ENCODE measurements at regions not wholly inside any gene's neighbourhood (a gene's known extent, or its start where the extent isn't known, plus 50 kb on each side); places are given as distances from the start of the nearest gene placed in this dataset.

- Histone ChIP-seq H3K4me3 (no peak overlapping the region), H3K9me3 (no peaks in the 10 kb centered on the region), H3K27ac (no peak overlapping the region), H3K36me3 (no peaks in the 10 kb centered on the region), H3K27me3 (no peaks in the 10 kb centered on the region), H3K4me1 (no peaks in the 10 kb centered on the region)
- no peak for TF ChIP-seq CTCF (IDR thresholded peaks at IDR 0.05)
- no peak for TF ChIP-seq POLR2A (IDR thresholded peaks at IDR 0.05)
- no peak for TF ChIP-seq EP300 (IDR thresholded peaks at IDR 0.05)
- TF ChIP-seq POLR2AphosphoS5 (IDR thresholded peaks at IDR 0.05) = no peak
- DNase-seq = no peak
- WGBS, 5 donors = 71 to 79% (median 74%) methylated on average over 2 of the region's 2 CpGs
- intact Hi-C loops (cut with DNase I; ENCODE audit: low total_unique reads) = no loop called here
Observed at GRCh38 chr7:13829231-13829630, 160.2 kb downstream of the ETV1 start.

DNA sequence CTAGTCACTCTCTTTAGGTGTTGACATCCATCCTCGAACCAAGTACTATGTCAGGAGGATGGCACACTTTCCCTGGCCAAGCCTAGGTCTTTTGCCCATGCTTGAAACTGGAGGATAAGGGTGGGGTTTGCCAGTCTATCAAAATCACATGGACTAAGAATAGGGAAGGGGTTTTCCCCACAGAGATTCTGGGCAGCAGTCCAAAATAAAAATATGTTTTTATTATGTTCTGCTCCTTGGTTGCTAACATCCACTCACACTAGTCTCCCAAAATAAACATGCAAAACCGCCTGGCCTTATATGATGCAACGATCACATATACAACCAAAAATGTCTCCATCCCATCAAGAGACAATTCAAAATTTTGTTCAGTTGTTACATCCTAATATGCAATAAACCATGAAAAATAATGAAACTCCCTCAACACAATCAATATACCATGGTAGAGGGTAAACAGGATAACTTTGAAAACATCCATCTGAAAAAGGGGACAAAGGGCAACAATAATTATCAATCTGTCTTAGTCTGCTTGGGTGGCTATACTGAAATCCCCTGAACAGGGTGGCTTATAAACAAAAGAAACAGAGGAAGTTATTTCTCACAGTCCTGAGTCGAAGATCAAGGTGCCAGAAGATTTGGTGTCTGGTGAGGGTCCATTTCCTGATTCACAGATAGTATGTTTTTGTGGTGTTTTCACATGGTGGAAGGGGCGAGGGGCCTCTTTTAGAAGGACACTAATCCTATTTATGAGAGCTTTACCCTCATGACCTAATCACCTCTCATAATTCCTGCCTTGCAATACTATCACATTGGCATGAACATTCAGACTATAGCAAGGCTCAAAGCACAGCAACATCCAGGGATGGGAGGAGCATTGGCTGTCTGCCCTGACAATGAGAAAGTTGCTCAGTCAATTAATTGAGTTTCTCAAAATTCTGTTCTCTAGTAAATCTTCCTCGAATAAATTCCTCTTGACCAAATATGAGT, 159.3 kb downstream of the ETV1 start:
- TF ChIP-seq POLR2AphosphoS5 (IDR thresholded peaks at IDR 0.05) = no peak
- no peak for TF ChIP-seq EP300 (IDR thresholded peaks at IDR 0.05)
- TF ChIP-seq CTCF (IDR thresholded peaks at IDR 0.05) = no peak
- TF ChIP-seq POLR2A (IDR thresholded peaks at IDR 0.05) = no peak
- H3K36me3 ChIP-seq = no peaks in the 10 kb centered on the region
- WGBS, 5 donors = 43 to 62% (median 58%) methylated on average over 6 of the region's 6 CpGs
- no peaks in the 10 kb centered on the region for H3K4me1 ChIP-seq
- H3K4me3 ChIP-seq = no peak overlapping the region
- intact Hi-C loops (cut with DNase I; ENCODE audit: low total_unique reads) = no loop called here
- DNase-seq = peak in 1 of 2 donors; percentile 60
- no peak overlapping the region for H3K27ac ChIP-seq
- H3K9me3 ChIP-seq = no peaks in the 10 kb centered on the region
- no peaks in the 10 kb centered on the region for H3K27me3 ChIP-seq

DNA sequence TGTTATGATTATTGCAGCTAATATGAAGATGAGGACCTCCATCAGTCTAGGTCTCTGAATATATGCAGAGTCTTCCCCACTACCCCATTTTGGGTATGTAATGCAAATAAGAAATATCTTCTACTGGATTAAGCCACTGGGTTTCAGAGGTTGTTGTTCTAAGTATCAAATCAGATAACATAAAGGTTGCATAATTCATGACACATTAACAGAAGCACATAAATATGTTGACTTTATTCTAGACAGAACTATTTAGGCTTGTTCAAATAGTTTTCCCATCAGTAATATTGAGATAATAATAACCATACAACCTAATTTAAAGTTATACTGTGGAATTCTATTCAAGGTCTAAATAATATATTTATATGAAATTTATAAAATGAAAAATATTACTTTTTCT, 157.1 kb downstream of the ETV1 start:
- H3K4me1 ChIP-seq = no peaks in the 10 kb centered on the region
- no peak overlapping the region for H3K27ac ChIP-seq
- TF ChIP-seq POLR2A (IDR thresholded peaks at IDR 0.05) (no peak), EP300 (IDR thresholded peaks at IDR 0.05) (no peak), POLR2AphosphoS5 (IDR thresholded peaks at IDR 0.05) (no peak), CTCF (IDR thresholded peaks at IDR 0.05) (no peak)
- no peak overlapping the region for H3K4me3 ChIP-seq
- no peaks in the 10 kb centered on the region for H3K27me3 ChIP-seq
- intact Hi-C loops (cut with DNase I; ENCODE audit: low total_unique reads) = no loop called here
- no peak for DNase-seq
- no peaks in the 10 kb centered on the region for H3K9me3 ChIP-seq
- H3K36me3 ChIP-seq = no peaks in the 10 kb centered on the region

DNA sequence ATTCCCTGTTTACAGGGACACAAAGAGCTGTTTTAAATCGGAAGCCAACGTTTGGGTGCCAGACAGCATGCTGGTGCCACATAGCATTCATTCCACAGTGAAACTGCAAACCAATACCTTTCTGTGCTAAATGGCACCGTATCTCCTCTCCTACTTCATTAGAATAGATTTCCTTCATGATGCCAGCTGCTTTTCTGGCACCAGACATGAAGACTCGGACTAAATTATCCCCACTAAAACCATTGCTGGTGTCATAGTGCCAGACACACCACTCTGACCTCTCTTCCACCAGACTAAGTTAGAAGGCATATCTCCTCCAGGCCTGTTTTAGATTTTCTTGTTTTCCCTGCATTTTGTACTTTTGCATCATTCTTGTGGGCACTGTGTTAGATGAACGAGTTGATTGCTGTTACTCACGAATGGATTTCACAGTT, 155.1 kb downstream of the ETV1 start:
- no peaks in the 10 kb centered on the region for H3K9me3 ChIP-seq
- intact Hi-C loops (cut with DNase I; ENCODE audit: low total_unique reads) = no loop called here
- H3K4me1 ChIP-seq = no peaks in the 10 kb centered on the region
- H3K4me3 ChIP-seq = no peak overlapping the region
- H3K27me3 ChIP-seq = no peaks in the 10 kb centered on the region
- no peak overlapping the region for H3K27ac ChIP-seq
- TF ChIP-seq POLR2A (IDR thresholded peaks at IDR 0.05) (no peak), POLR2AphosphoS5 (IDR thresholded peaks at IDR 0.05) (no peak)
- WGBS, 5 donors = 60 to 71% (median 68%) methylated on average over 6 of the region's 6 CpGs
- H3K36me3 ChIP-seq = no peaks in the 10 kb centered on the region
- DNase-seq = no peak

GRCh38 chr7:13835442-13835841, 154.0 kb downstream of the ETV1 start:
- TF ChIP-seq EP300 (IDR thresholded peaks at IDR 0.05) (no peak), POLR2AphosphoS5 (IDR thresholded peaks at IDR 0.05) (no peak), POLR2A (IDR thresholded peaks at IDR 0.05) (no peak), CTCF (IDR thresholded peaks at IDR 0.05) (no peak)
- intact Hi-C loops (cut with DNase I; ENCODE audit: low total_unique reads) = no loop called here
- Histone ChIP-seq H3K36me3 (no peaks in the 10 kb centered on the region), H3K27ac (no peak overlapping the region), H3K27me3 (no peaks in the 10 kb centered on the region), H3K9me3 (no peaks in the 10 kb centered on the region), H3K4me1 (no peaks in the 10 kb centered on the region), H3K4me3 (no peak overlapping the region)
- no peak for DNase-seq
- 82 to 93% (median 85%) methylated on average over 2 of the region's 2 CpGs for WGBS, 5 donors

Measured in stomach (tissue), 8 donors.